ENCODE measurements at regions not wholly inside any gene's neighbourhood (a gene's known extent, or its start where the extent isn't known, plus 50 kb on each side); places are given as distances from the start of the nearest gene placed in this dataset.

- TF ChIP-seq, protein P1, sequence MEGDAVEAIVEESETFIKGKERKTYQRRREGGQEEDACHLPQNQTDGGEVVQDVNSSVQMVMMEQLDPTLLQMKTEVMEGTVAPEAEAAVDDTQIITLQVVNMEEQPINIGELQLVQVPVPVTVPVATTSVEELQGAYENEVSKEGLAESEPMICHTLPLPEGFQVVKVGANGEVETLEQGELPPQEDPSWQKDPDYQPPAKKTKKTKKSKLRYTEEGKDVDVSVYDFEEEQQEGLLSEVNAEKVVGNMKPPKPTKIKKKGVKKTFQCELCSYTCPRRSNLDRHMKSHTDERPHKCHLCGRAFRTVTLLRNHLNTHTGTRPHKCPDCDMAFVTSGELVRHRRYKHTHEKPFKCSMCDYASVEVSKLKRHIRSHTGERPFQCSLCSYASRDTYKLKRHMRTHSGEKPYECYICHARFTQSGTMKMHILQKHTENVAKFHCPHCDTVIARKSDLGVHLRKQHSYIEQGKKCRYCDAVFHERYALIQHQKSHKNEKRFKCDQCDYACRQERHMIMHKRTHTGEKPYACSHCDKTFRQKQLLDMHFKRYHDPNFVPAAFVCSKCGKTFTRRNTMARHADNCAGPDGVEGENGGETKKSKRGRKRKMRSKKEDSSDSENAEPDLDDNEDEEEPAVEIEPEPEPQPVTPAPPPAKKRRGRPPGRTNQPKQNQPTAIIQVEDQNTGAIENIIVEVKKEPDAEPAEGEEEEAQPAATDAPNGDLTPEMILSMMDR (IDR thresholded peaks at IDR 0.05 in 2 of 3, conservative IDR thresholded peaks at IDR 0.05 in 1 of 3; ENCODE audit: borderline replicate concordance in 1 of 3, insufficient read depth in 1 of 3, low read depth in 2 of 3, low read length in 2 of 3): no peak
- TF ChIP-seq POLR2AphosphoS5 (IDR thresholded peaks at IDR 0.05; ENCODE audit: low read depth, low read length) (no peak), CEBPB (IDR thresholded peaks at IDR 0.05; ENCODE audit: low read depth) (no peak), YY1 (IDR thresholded peaks at IDR 0.05; ENCODE audit: extremely low read depth, insufficient replicate concordance, low read depth, low read length) (no peak), MAX (IDR thresholded peaks at IDR 0.05) (no peak), SRF (IDR thresholded peaks at IDR 0.05; ENCODE audit: low read depth) (no peak), SIN3A (IDR thresholded peaks at IDR 0.05; ENCODE audit: low read depth) (no peak), SP1 (IDR thresholded peaks at IDR 0.05; ENCODE audit: low read depth) (no peak), EZH2 (IDR thresholded peaks at IDR 0.05) (no peak), RAD21 (IDR thresholded peaks at IDR 0.05; ENCODE audit: low read depth) (no peak), POLR2A (IDR thresholded peaks at IDR 0.05; ENCODE audit: borderline replicate concordance, extremely low read depth, insufficient read depth, insufficient read length) (no peak)
- TF ChIP-seq, protein P2, sequence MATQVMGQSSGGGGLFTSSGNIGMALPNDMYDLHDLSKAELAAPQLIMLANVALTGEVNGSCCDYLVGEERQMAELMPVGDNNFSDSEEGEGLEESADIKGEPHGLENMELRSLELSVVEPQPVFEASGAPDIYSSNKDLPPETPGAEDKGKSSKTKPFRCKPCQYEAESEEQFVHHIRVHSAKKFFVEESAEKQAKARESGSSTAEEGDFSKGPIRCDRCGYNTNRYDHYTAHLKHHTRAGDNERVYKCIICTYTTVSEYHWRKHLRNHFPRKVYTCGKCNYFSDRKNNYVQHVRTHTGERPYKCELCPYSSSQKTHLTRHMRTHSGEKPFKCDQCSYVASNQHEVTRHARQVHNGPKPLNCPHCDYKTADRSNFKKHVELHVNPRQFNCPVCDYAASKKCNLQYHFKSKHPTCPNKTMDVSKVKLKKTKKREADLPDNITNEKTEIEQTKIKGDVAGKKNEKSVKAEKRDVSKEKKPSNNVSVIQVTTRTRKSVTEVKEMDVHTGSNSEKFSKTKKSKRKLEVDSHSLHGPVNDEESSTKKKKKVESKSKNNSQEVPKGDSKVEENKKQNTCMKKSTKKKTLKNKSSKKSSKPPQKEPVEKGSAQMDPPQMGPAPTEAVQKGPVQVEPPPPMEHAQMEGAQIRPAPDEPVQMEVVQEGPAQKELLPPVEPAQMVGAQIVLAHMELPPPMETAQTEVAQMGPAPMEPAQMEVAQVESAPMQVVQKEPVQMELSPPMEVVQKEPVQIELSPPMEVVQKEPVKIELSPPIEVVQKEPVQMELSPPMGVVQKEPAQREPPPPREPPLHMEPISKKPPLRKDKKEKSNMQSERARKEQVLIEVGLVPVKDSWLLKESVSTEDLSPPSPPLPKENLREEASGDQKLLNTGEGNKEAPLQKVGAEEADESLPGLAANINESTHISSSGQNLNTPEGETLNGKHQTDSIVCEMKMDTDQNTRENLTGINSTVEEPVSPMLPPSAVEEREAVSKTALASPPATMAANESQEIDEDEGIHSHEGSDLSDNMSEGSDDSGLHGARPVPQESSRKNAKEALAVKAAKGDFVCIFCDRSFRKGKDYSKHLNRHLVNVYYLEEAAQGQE (IDR thresholded peaks at IDR 0.05; ENCODE audit: low read depth): no peak
- TF ChIP-seq, protein P3, sequence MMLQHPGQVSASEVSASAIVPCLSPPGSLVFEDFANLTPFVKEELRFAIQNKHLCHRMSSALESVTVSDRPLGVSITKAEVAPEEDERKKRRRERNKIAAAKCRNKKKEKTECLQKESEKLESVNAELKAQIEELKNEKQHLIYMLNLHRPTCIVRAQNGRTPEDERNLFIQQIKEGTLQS (IDR thresholded peaks at IDR 0.05): no peak
Measured at GRCh38 chrX:39299615-39300014, 498.4 kb downstream of the MID1IP1 start.

Data from HCT116 (cell line).